CD4-positive, alpha-beta T cell treated with Interleukin-10 for 1 hour (primary cell): ENCODE measurements at regions not wholly inside any gene's neighbourhood (a gene's known extent, or its start where the extent isn't known, plus 50 kb on each side); places are given as distances from the start of the nearest gene placed in this dataset.

Experiments
- DNase-seq: peaks from one replicate; pipeline ENCODE4 v3.0.0-alpha.2; 2020

- no peak for DNase-seq
Observed at GRCh38 chr17:70752966-70753467, 583.7 kb downstream of the KCNJ2 start.

GRCh38 chr17:70763018-70763417 lies 593.7 kb downstream of the KCNJ2 start:
- DNase-seq = no peak

GRCh38 chr17:70767102-70767701 lies 597.9 kb downstream of the KCNJ2 start:
- DNase-seq = no peak

GRCh38 chr17:70769956-70770355 lies 600.6 kb downstream of the KCNJ2 start:
- no peak for DNase-seq

GRCh38 chr17:70771804-70772386 lies 602.6 kb downstream of the KCNJ2 start:
- no peak for DNase-seq

- DNase-seq = no peak
Observed at GRCh38 chr17:70772761-70773160, 603.4 kb downstream of the KCNJ2 start.

GRCh38 chr17:70773258-70773657 lies 603.9 kb downstream of the KCNJ2 start:
- no peak for DNase-seq

GRCh38 chr17:70774339-70775117 lies 605.2 kb downstream of the KCNJ2 start:
- no peak for DNase-seq

GRCh38 chr17:70775679-70776078 lies 606.3 kb downstream of the KCNJ2 start:
- no peak for DNase-seq

- DNase-seq = no peak
Observed at GRCh38 chr17:70776441-70776840, 607.1 kb downstream of the KCNJ2 start.

- DNase-seq = no peak
Observed at GRCh38 chr17:70780031-70780430, 610.7 kb downstream of the KCNJ2 start.

- no peak for DNase-seq
Observed at GRCh38 chr17:70786081-70786480, 616.7 kb downstream of the KCNJ2 start.

- no peak for DNase-seq
Observed at GRCh38 chr17:70787721-70788300, 618.5 kb downstream of the KCNJ2 start.

GRCh38 chr17:70791748-70792443 lies 622.6 kb downstream of the KCNJ2 start:
- DNase-seq = no peak

- no peak for DNase-seq
Observed at GRCh38 chr17:70794738-70795137, 625.4 kb downstream of the KCNJ2 start.

- no peak for DNase-seq
Observed at GRCh38 chr17:70795620-70796019, 626.3 kb downstream of the KCNJ2 start.

- no peak for DNase-seq
Observed at GRCh38 chr17:70796757-70797156, 627.4 kb downstream of the KCNJ2 start.

- DNase-seq = no peak
Observed at GRCh38 chr17:70797166-70797565, 627.8 kb downstream of the KCNJ2 start.

- no peak for DNase-seq
Observed at GRCh38 chr17:70804161-70804560, 634.8 kb downstream of the KCNJ2 start.

GRCh38 chr17:70808596-70808995 lies 639.3 kb downstream of the KCNJ2 start:
- no peak for DNase-seq

- no peak for DNase-seq
Observed at GRCh38 chr17:70810609-70811008, 641.3 kb downstream of the KCNJ2 start.

GRCh38 chr17:70813355-70813930 lies 644.1 kb downstream of the KCNJ2 start:
- no peak for DNase-seq

GRCh38 chr17:70819183-70819582 lies 649.9 kb downstream of the KCNJ2 start:
- no peak for DNase-seq
